Keratinocyte (primary cell): ENCODE measurements at regions not wholly inside any gene's neighbourhood (a gene's known extent, or its start where the extent isn't known, plus 50 kb on each side); places are given as distances from the start of the nearest gene placed in this dataset.

Source experiments
- DNase-seq: peaks from one replicate; pipeline ENCODE4 v3.0.0-alpha.2; 2011; ENCODE audit warnings: low read depth, missing footprints, low spot score
- FAIRE-seq: peaks from 2 replicates; lab custom pipeline; 2011; peaks lifted over from hg19 to GRCh38; lab: Jason Lieb, UNC
- H2AFZ ChIP-seq: 2 replicates; pipeline ENCODE4 v1.6.0; 2012; ENCODE audit warnings: low read length, control low read depth, inconsistent platforms; ENCODE audit not compliant: control insufficient read depth
- H3K27ac ChIP-seq: 2 replicates; pipeline ENCODE4 v1.5.1; 2011; ENCODE audit warnings: low read length; ENCODE audit not compliant: control insufficient read depth, insufficient read depth
- H3K27me3 ChIP-seq: 3 replicates; pipeline ENCODE4 v1.6.0; 2011; ENCODE audit warnings: low read length; ENCODE audit not compliant: control insufficient read depth, insufficient read depth; ENCODE audit errors: extremely low read depth
- H3K36me3 ChIP-seq, 2 experiments: 2 replicates in 1 of 2; 3 replicates in 1 of 2; pipeline ENCODE4 v1.5.1; 2011; ENCODE audit warnings: low read length in 2 of 2, mild to moderate bottlenecking in 1 of 2; ENCODE audit not compliant: control insufficient read depth in 2 of 2, insufficient read depth in 2 of 2; ENCODE audit errors: extremely low read depth in 1 of 2
- H3K4me1 ChIP-seq: 3 replicates; pipeline ENCODE4 v1.5.1; 2011; ENCODE audit warnings: low read length; ENCODE audit not compliant: control insufficient read depth, insufficient read depth; ENCODE audit errors: extremely low read depth
- H3K4me2 ChIP-seq: 3 replicates; pipeline ENCODE4 v1.6.0; 2011; ENCODE audit warnings: low read depth, low read length; ENCODE audit not compliant: control insufficient read depth, insufficient read depth; ENCODE audit errors: extremely low read depth
- H3K4me3 ChIP-seq, 3 experiments: fragments of 200-600 bp in 1 of 3; sonication (generic) in 1 of 3; 2 replicates in 2 of 3; 3 replicates in 1 of 3; pipeline ENCODE4 v1.5.1; 2011 to 2016; ENCODE audit warnings: low read length in 3 of 3, mild to moderate bottlenecking in 3 of 3, control low read depth in 2 of 3, inconsistent platforms in 1 of 3, low read depth in 1 of 3, mixed read lengths in 1 of 3, mixed run types in 1 of 3, moderate library complexity in 1 of 3; ENCODE audit not compliant: control insufficient read depth in 2 of 3, insufficient read depth in 2 of 3; ENCODE audit errors: extremely low read depth in 1 of 3
- H3K79me2 ChIP-seq: 2 replicates; pipeline ENCODE4 v1.6.0; 2012; ENCODE audit warnings: low read length; ENCODE audit not compliant: control insufficient read depth, insufficient read depth
- H3K9ac ChIP-seq: 3 replicates; pipeline ENCODE4 v1.6.0; 2011; ENCODE audit warnings: low read length; ENCODE audit not compliant: control insufficient read depth, insufficient read depth; ENCODE audit errors: extremely low read depth
- H3K9me1 ChIP-seq: 3 replicates; pipeline ENCODE4 v1.6.0; 2011; ENCODE audit warnings: low read length; ENCODE audit not compliant: control insufficient read depth, insufficient read depth; ENCODE audit errors: extremely low read depth
- H3K9me3 ChIP-seq: 2 replicates; pipeline ENCODE4 v1.5.1; 2012; ENCODE audit warnings: low read depth, low read length; ENCODE audit not compliant: control insufficient read depth
- H4K20me1 ChIP-seq: 3 replicates; pipeline ENCODE4 v1.6.0; 2011; ENCODE audit warnings: low read length; ENCODE audit not compliant: control insufficient read depth, insufficient read depth; ENCODE audit errors: extremely low read depth
- CTCF ChIP-seq, 3 experiments: IDR thresholded peaks in 1 of 3; conservative IDR thresholded peaks in 1 of 3; optimal IDR thresholded peaks in 1 of 3; 2 replicates in 2 of 3; 3 replicates in 1 of 3; pipeline versions ENCODE3 to v1.5.1; 2011; ENCODE audit warnings: low read length in 3 of 3, mild to moderate bottlenecking in 3 of 3, moderate library complexity in 2 of 3, control low read depth in 1 of 3, inconsistent platforms in 1 of 3; ENCODE audit not compliant: insufficient read depth in 2 of 3; ENCODE audit errors: extremely low read depth in 1 of 3
- EZH2 ChIP-seq: IDR thresholded peaks from one replicate; pipeline ENCODE4 v1.6.1; 2012; ENCODE audit warnings: inconsistent platforms, mild to moderate bottlenecking, low read length, moderate library complexity
- dilution Hi-C: fragments of 300-500 bp; cut with MboI; formaldehyde crosslinking; loops from one replicate; pipeline ENCODE4 v1.7.0; 2020; ENCODE audit warnings: low sequenced_read_pairs; ENCODE audit not compliant: extremely low pct_ligation_motif_present

DNA sequence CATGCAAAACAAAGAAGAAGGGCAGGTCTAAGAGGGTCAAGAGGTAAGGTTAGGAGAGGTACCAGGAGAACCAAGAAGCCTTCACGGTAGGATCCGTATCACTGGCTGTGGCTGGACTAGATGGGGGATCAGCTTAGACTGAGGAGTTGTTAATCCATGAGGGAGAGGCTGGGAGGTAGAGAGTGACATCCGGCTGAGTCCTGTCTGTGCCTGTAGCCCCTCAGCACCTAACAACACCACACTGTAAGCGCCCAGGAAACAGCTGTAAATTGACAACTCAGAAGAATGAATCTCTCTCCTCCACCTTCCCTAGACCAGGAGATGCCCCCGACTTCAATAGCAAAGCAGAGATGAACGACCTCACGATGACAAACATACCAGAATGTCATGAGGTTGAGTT, 199.4 kb upstream of the RPL38 start:
- dilution Hi-C loops: no loop called here
- Histone ChIP-seq H3K27me3 (peaks cover 17% of the 10 kb centered on the region), H3K4me2 (no peak overlapping the region), H2AFZ (no peak overlapping the region), H3K9ac (no peak overlapping the region), H3K9me3 (no peaks in the 10 kb centered on the region), H3K36me3 (no peaks in the 10 kb centered on the region), H3K9me1 (no peaks in the 10 kb centered on the region), H3K4me1 (no peaks in the 10 kb centered on the region), H4K20me1 (no peaks in the 10 kb centered on the region), H3K27ac (no peak overlapping the region), H3K4me3 (no peak overlapping the region), H3K79me2 (no peaks in the 10 kb centered on the region)
- DNase-seq (no peak), FAIRE-seq (no peak)
- no peak for TF ChIP-seq EZH2
- TF ChIP-seq CTCF (optimal IDR thresholded peaks at IDR 0.05 in 1 of 3, IDR thresholded peaks at IDR 0.05 in 1 of 3, conservative IDR thresholded peaks at IDR 0.05 in 1 of 3; ENCODE audit: extremely low read depth in 1 of 3, insufficient read depth in 2 of 3, low read length in 3 of 3): no peak

GRCh38 chr17:74005790-74006189, 197.7 kb upstream of the RPL38 start:
- FAIRE-seq (no peak), DNase-seq (no peak)
- H2AFZ ChIP-seq: no peak overlapping the region
- TF ChIP-seq CTCF (optimal IDR thresholded peaks at IDR 0.05 in 1 of 3, IDR thresholded peaks at IDR 0.05 in 1 of 3, conservative IDR thresholded peaks at IDR 0.05 in 1 of 3; ENCODE audit: extremely low read depth in 1 of 3, insufficient read depth in 2 of 3, low read length in 3 of 3): no peak
- TF ChIP-seq EZH2: no peak
- H3K9me1 ChIP-seq: no peaks in the 10 kb centered on the region
- H3K4me3 ChIP-seq: no peak overlapping the region
- H3K9me3 ChIP-seq: no peaks in the 10 kb centered on the region
- dilution Hi-C loops: no loop called here
- no peaks in the 10 kb centered on the region for H4K20me1 ChIP-seq
- peaks cover 22% of the 10 kb centered on the region for H3K27me3 ChIP-seq
- no peak overlapping the region for H3K4me2 ChIP-seq
- no peak overlapping the region for H3K9ac ChIP-seq
- no peaks in the 10 kb centered on the region for H3K79me2 ChIP-seq
- no peaks in the 10 kb centered on the region for H3K4me1 ChIP-seq
- H3K27ac ChIP-seq: no peak overlapping the region
- H3K36me3 ChIP-seq: no peaks in the 10 kb centered on the region
